ENCODE measurements at regions not wholly inside any gene's neighbourhood (a gene's known extent, or its start where the extent isn't known, plus 50 kb on each side); places are given as distances from the start of the nearest gene placed in this dataset.

GRCh38 chr5:58279259-58279658, 180.6 kb downstream of the PLK2 start:
- no peak for DNase-seq (ENCODE audit: low spot score, unreplicated experiment)
- no peaks in the 10 kb centered on the region for H3K4me1 Mint-ChIP-seq (ENCODE audit: low read depth)
- no peak overlapping the region for H3K4me3 Mint-ChIP-seq (ENCODE audit: low read depth)
- H3K36me3 Mint-ChIP-seq (ENCODE audit: insufficient read depth), result no peaks in the 10 kb centered on the region
- no peaks in the 10 kb centered on the region for H3K9me3 Mint-ChIP-seq (ENCODE audit: low read depth)
- no peak overlapping the region for H3K27ac Mint-ChIP-seq
- no peaks in the 10 kb centered on the region for H3K27me3 Mint-ChIP-seq
- no peak for TF ChIP-seq CTCF (IDR thresholded peaks at IDR 0.05; ENCODE audit: unreplicated experiment)

GRCh38 chr5:58276431-58276830, 183.5 kb downstream of the PLK2 start:
- Mint-ChIP-seq H3K27ac (no peak overlapping the region), H3K4me1 (ENCODE audit: low read depth) (peaks cover 3% of the 10 kb centered on the region), H3K27me3 (no peaks in the 10 kb centered on the region), H3K36me3 (ENCODE audit: insufficient read depth) (no peaks in the 10 kb centered on the region), H3K9me3 (ENCODE audit: low read depth) (no peaks in the 10 kb centered on the region), H3K4me3 (ENCODE audit: low read depth) (no peak overlapping the region)
- no peak for TF ChIP-seq CTCF (IDR thresholded peaks at IDR 0.05; ENCODE audit: unreplicated experiment)
- no peak for DNase-seq (ENCODE audit: low spot score, unreplicated experiment)

DNA sequence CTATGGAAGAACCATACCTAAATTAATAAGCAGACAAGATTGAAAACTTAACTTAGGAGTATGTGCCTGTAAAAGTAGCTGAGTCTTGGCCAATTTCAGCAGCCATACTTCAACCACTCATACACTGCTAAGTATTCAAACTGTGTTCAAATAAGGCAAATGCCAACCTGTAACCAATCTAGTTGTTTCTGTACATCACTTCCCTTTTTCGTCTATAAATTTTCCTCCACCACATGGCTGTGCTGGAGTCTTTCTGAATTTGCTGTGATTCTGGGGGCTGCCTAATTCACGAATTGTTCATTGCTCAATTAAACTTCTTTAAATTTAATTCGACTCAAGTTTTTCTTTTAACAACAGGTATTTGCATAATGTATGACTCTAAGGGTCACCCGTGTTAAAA, 184.4 kb downstream of the PLK2 start:
- no peak for TF ChIP-seq CTCF (IDR thresholded peaks at IDR 0.05; ENCODE audit: unreplicated experiment)
- no peaks in the 10 kb centered on the region for H3K9me3 Mint-ChIP-seq (ENCODE audit: low read depth)
- no peak for DNase-seq (ENCODE audit: low spot score, unreplicated experiment)
- no peaks in the 10 kb centered on the region for H3K36me3 Mint-ChIP-seq (ENCODE audit: insufficient read depth)
- H3K4me3 Mint-ChIP-seq (ENCODE audit: low read depth), result no peak overlapping the region
- no peaks in the 10 kb centered on the region for H3K27me3 Mint-ChIP-seq
- no peak overlapping the region for H3K27ac Mint-ChIP-seq
- peaks cover 3% of the 10 kb centered on the region for H3K4me1 Mint-ChIP-seq (ENCODE audit: low read depth)

DNA sequence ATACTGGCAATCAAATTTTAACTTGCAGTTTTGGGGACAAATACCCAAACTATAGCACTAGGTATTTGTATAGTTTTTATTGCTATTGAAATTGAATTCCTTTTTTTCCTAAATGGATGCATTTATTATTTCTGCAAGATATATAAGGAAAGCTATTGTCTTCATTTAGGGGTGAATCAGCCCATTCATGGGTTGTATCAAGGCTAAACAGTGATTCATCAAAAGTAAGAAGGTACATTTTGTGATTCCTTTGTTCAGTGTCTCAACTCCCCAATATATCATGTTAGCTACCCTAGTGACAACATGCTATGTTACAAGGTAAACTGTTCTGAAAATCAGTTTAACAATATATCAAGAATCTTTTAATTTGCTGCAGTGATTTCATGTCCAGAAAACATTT, 185.7 kb downstream of the PLK2 start:
- Mint-ChIP-seq H3K4me1 (ENCODE audit: low read depth) (peaks cover 3% of the 10 kb centered on the region), H3K9me3 (ENCODE audit: low read depth) (no peaks in the 10 kb centered on the region), H3K27me3 (no peaks in the 10 kb centered on the region), H3K36me3 (ENCODE audit: insufficient read depth) (no peaks in the 10 kb centered on the region), H3K4me3 (ENCODE audit: low read depth) (no peak overlapping the region), H3K27ac (no peak overlapping the region)
- no peak for TF ChIP-seq CTCF (IDR thresholded peaks at IDR 0.05; ENCODE audit: unreplicated experiment)
- no peak for DNase-seq (ENCODE audit: low spot score, unreplicated experiment)

- Mint-ChIP-seq H3K4me1 (ENCODE audit: low read depth) (peaks cover 3% of the 10 kb centered on the region), H3K4me3 (ENCODE audit: low read depth) (no peak overlapping the region), H3K27me3 (no peaks in the 10 kb centered on the region), H3K9me3 (ENCODE audit: low read depth) (no peaks in the 10 kb centered on the region), H3K27ac (no peak overlapping the region), H3K36me3 (ENCODE audit: insufficient read depth) (no peaks in the 10 kb centered on the region)
- TF ChIP-seq CTCF (IDR thresholded peaks at IDR 0.05; ENCODE audit: unreplicated experiment), result no peak
- DNase-seq (ENCODE audit: low spot score, unreplicated experiment), result no peak
These were observed 186.2 kb downstream of the PLK2 start for GRCh38 chr5:58273711-58274110.
